GM10266 (cell line): ENCODE measurements at regions not wholly inside any gene's neighbourhood (a gene's known extent, or its start where the extent isn't known, plus 50 kb on each side); places are given as distances from the start of the nearest gene placed in this dataset.

Experiments
- DNase-seq: peaks from one replicate; pipeline ENCODE4 v3.0.0; 2012; ENCODE audit errors: extremely low spot score
- CTCF ChIP-seq: IDR thresholded peaks from 2 replicates; pipeline ENCODE4 v1.5.1; 2012; ENCODE audit warnings: mild to moderate bottlenecking, low read depth; ENCODE audit not compliant: control insufficient read depth, insufficient read depth; ENCODE audit errors: missing control alignments

- TF ChIP-seq CTCF = no peak
- no peak for DNase-seq
Observed at GRCh38 chr4:13988353-13989305, 361.1 kb upstream of the BOD1L1 start.

- no peak for TF ChIP-seq CTCF
Observed at GRCh38 chr4:13989501-13989900, 362.0 kb upstream of the BOD1L1 start.

GRCh38 chr4:13990596-13991589, 363.4 kb upstream of the BOD1L1 start:
- TF ChIP-seq CTCF = no peak
- no peak for DNase-seq

More at GRCh38 chr4:13989501-13989900, 362.0 kb upstream of the BOD1L1 start:
- DNase-seq = no peak

GRCh38 chr4:13992041-13992440, 364.5 kb upstream of the BOD1L1 start:
- no peak for TF ChIP-seq CTCF
- no peak for DNase-seq

- no peak for TF ChIP-seq CTCF
- DNase-seq = no peak
Observed at GRCh38 chr4:13992975-13993520, 365.5 kb upstream of the BOD1L1 start.

- TF ChIP-seq CTCF = no peak
- no peak for DNase-seq
Observed at GRCh38 chr4:13994016-13994415, 366.5 kb upstream of the BOD1L1 start.
